ENCODE measurements at regions not wholly inside any gene's neighbourhood (a gene's known extent, or its start where the extent isn't known, plus 50 kb on each side); places are given as distances from the start of the nearest gene placed in this dataset.

- no peak for TF ChIP-seq ZNF407 (IDR thresholded peaks at IDR 0.05; ENCODE audit: low read depth)
- no peak for TF ChIP-seq SUPT5H (IDR thresholded peaks at IDR 0.05)
- no peak for TF ChIP-seq EP400 (IDR thresholded peaks at IDR 0.05)
- TF ChIP-seq TARDBP (IDR thresholded peaks at IDR 0.05): no peak
- no peak for TF ChIP-seq ZNF592 (IDR thresholded peaks at IDR 0.05)
- TF ChIP-seq ZNF239 (CRISPR knock-in tag; IDR thresholded peaks at IDR 0.05): no peak
- no peak for TF ChIP-seq TCF3 (CRISPR knock-in tag; IDR thresholded peaks at IDR 0.05)
- no peak for TF ChIP-seq ZNF830 (CRISPR knock-in tag; IDR thresholded peaks at IDR 0.05)
- no peak for TF ChIP-seq ZBTB26 (CRISPR knock-in tag; IDR thresholded peaks at IDR 0.05)
- TF ChIP-seq CBX3 (IDR thresholded peaks at IDR 0.05; ENCODE audit: borderline replicate concordance in 1 of 2, low read length in 2 of 2): no peak
- no peak for TF ChIP-seq ZNF785 (CRISPR knock-in tag; IDR thresholded peaks at IDR 0.05)
- TF ChIP-seq ZHX1 (conservative IDR thresholded peaks at IDR 0.05; ENCODE audit: low read length): no peak
Measured at GRCh38 chr14:25222256-25222655, 172.3 kb upstream of the STXBP6 start (continued).

All from K562 (cell line).